ENCODE measurements at regions not wholly inside any gene's neighbourhood (a gene's known extent, or its start where the extent isn't known, plus 50 kb on each side); places are given as distances from the start of the nearest gene placed in this dataset.

GRCh38 chr4:159016593-159017024, 86.3 kb upstream of the RAPGEF2 start:
- Histone ChIP-seq H3K4me3 (peak overlapping the region in 1 of 2 donors; percentile 16), H3K4me1 (no peaks in the 10 kb centered on the region), H3K27me3 (no peaks in the 10 kb centered on the region), H3K9me3 (no peaks in the 10 kb centered on the region), H3K36me3 (no peaks in the 10 kb centered on the region), H3K27ac (peak overlapping the region; percentile 54 to 56)
- TF ChIP-seq POLR2A (IDR thresholded peaks at IDR 0.05) (no peak), CTCF (IDR thresholded peaks at IDR 0.05) (no peak)
- intact Hi-C loops (cut with DNase I; ENCODE audit: low total_unique reads), result no loop called here
- peak in 1 of 2 donors; percentile 24 for DNase-seq

GRCh38 chr4:159017323-159018026, 85.4 kb upstream of the RAPGEF2 start:
- H3K9me3 ChIP-seq, result no peaks in the 10 kb centered on the region
- no peaks in the 10 kb centered on the region for H3K4me1 ChIP-seq
- H3K27ac ChIP-seq, result no peak overlapping the region
- intact Hi-C loops (cut with DNase I; ENCODE audit: low total_unique reads), result no loop called here
- H3K27me3 ChIP-seq, result no peaks in the 10 kb centered on the region
- H3K4me3 ChIP-seq, result no peak overlapping the region
- no peaks in the 10 kb centered on the region for H3K36me3 ChIP-seq
- DNase-seq, result no peak
- TF ChIP-seq CTCF (IDR thresholded peaks at IDR 0.05) (no peak), POLR2A (IDR thresholded peaks at IDR 0.05) (no peak)

- no peak overlapping the region for H3K4me3 ChIP-seq
- no peak overlapping the region for H3K27ac ChIP-seq
- intact Hi-C loops (cut with DNase I; ENCODE audit: low total_unique reads), result no loop called here
- H3K9me3 ChIP-seq, result no peaks in the 10 kb centered on the region
- H3K36me3 ChIP-seq, result no peaks in the 10 kb centered on the region
- no peak for TF ChIP-seq CTCF (IDR thresholded peaks at IDR 0.05)
- no peak for TF ChIP-seq POLR2A (IDR thresholded peaks at IDR 0.05)
- no peak for DNase-seq
- no peaks in the 10 kb centered on the region for H3K27me3 ChIP-seq
- H3K4me1 ChIP-seq, result no peaks in the 10 kb centered on the region
These were observed 84.7 kb upstream of the RAPGEF2 start for GRCh38 chr4:159018062-159018629.

- TF ChIP-seq CTCF (IDR thresholded peaks at IDR 0.05) (no peak), POLR2A (IDR thresholded peaks at IDR 0.05) (no peak)
- DNase-seq, result no peak
- Histone ChIP-seq H3K9me3 (no peaks in the 10 kb centered on the region), H3K4me1 (no peaks in the 10 kb centered on the region), H3K27me3 (no peaks in the 10 kb centered on the region), H3K4me3 (no peak overlapping the region), H3K36me3 (no peaks in the 10 kb centered on the region), H3K27ac (no peak overlapping the region)
- intact Hi-C loops (cut with DNase I; ENCODE audit: low total_unique reads), result no loop called here
These were observed 83.5 kb upstream of the RAPGEF2 start for GRCh38 chr4:159019356-159019755.

- intact Hi-C loops (cut with DNase I; ENCODE audit: low total_unique reads), result no loop called here
- Histone ChIP-seq H3K27ac (no peak overlapping the region), H3K27me3 (no peaks in the 10 kb centered on the region), H3K36me3 (no peaks in the 10 kb centered on the region), H3K9me3 (no peaks in the 10 kb centered on the region), H3K4me3 (no peak overlapping the region), H3K4me1 (no peaks in the 10 kb centered on the region)
- DNase-seq, result no peak
- TF ChIP-seq POLR2A (IDR thresholded peaks at IDR 0.05), result no peak
- TF ChIP-seq CTCF (IDR thresholded peaks at IDR 0.05), result no peak
These were observed 81.1 kb upstream of the RAPGEF2 start for GRCh38 chr4:159021597-159022385.

Data from uterus (tissue), 3 donors.